DOHH2 (cell line): ENCODE measurements at regions not wholly inside any gene's neighbourhood (a gene's known extent, or its start where the extent isn't known, plus 50 kb on each side); places are given as distances from the start of the nearest gene placed in this dataset.

Experiments
- CTCF ChIP-seq: fragments of 200-600 bp; sonication (generic); IDR thresholded peaks from one replicate; pipeline ENCODE4 v1.5.1; 2014; ENCODE audit warnings: antibody characterized with exemption, mild to moderate bottlenecking, low read depth, low read length; ENCODE audit not compliant: poor library complexity, severe bottlenecking
- EZH2phosphoT487 ChIP-seq: fragments of 200-600 bp; sonication (generic); IDR thresholded peaks from 2 replicates; pipeline ENCODE4 v1.6.1; 2017; ENCODE audit warnings: borderline replicate concordance, mild to moderate bottlenecking, antibody characterized with exemption, low read length, moderate library complexity, mixed read lengths

- TF ChIP-seq CTCF (no peak), EZH2phosphoT487 (no peak)
Observed at GRCh38 chr18:27274901-27275300, 89.8 kb upstream of the CHST9 start.
